ENCODE measurements at regions not wholly inside any gene's neighbourhood (a gene's known extent, or its start where the extent isn't known, plus 50 kb on each side); places are given as distances from the start of the nearest gene placed in this dataset.
A peak's percentile ranks its signal among the peaks of the same experiment; 100 is the strongest.

- DNase-seq: no peak
These were observed 173.1 kb downstream of the MFSD1 start for GRCh38 chr3:158974904-158975303.

- no peak for DNase-seq
These were observed 175.1 kb downstream of the MFSD1 start for GRCh38 chr3:158976966-158977365.

DNA sequence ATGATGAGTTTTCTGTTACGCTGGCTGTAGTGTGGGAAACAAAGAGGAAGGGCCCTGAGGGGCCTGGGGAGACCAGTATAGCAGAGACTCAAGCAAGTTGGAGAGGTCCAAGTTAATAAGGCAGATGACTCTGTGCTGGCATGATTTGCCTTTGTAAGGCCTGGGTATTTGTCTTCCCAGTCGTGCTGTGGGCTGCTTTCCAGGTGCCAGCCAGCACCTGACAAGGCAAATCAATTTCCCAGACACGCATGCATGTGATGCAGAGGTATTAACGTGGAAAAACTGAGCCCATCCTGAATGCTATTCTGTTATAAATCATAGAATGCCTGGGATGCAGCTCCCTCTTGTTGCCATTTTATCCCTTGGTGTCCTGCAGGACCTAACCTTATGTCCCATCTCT lies 175.6 kb downstream of the MFSD1 start:
- no peak for DNase-seq

DNA sequence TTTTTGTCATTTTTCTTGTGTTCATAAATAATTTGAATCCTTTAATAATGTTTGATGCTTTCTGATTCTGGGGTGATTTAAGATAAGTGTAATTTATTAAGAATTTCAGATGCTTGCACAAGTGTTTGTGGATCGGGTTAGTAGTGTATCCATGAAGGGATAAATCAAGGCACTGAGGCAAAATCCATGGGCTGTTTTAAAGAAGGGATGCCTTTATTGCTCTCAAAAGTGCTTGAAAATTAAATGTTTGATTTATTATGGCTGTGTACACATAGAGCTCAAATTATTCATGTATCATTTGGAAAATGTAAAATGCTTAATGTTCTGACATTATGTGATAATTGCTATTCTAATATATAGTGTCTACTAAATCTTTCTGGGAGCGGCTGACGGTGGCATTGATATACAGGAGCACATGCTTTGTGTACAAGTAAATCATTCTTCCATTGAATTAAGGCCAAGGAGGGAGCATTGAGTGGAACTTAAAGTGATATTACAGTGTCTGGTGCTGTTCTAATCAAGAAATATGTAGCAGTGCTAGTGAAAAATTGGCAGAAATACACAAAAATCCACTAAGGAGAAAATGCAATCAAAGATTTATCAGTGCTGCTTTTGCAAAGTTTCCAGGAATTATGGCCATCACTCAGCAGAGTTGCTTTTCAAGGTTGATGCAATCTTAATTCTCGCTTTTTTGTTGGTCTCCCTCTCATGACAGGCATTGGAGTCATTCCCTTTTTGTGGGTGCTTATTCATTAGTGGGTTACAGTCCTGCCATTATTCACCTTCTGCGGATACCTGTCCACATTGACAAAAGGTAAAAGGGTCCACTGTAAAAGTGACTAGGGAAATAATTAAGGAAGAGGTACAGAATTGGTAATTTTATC lies 181.6 kb downstream of the MFSD1 start:
- DNase-seq: no peak

DNA sequence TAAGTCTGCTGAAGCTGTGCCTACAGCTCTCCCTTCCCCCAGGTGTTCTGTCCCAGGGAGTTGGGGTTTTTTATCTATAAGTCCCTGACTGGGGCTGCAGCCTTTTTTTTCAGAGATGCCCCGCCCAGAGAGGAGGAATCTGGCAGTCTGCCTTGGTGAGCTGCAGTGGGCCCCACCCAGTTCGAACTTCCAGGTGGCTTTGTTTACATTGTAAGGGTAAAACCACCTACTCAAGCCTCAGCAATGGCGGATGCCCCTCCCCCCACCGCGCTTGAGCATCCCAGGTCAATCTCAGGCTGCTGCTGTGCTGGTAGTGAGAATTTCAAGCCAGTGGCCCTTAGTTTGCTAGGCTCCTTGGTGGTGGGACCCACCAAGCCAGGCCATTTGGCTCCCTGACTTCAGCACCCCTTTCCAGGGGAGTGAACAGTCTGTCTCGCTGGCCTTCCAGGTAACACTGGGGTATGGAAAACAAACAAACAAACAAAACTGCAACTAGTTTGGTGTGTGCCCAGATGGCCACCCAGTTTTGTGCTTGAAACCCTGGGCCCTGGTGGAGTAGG lies 189.4 kb downstream of the MFSD1 start:
- peak; percentile 95 for DNase-seq

DNA sequence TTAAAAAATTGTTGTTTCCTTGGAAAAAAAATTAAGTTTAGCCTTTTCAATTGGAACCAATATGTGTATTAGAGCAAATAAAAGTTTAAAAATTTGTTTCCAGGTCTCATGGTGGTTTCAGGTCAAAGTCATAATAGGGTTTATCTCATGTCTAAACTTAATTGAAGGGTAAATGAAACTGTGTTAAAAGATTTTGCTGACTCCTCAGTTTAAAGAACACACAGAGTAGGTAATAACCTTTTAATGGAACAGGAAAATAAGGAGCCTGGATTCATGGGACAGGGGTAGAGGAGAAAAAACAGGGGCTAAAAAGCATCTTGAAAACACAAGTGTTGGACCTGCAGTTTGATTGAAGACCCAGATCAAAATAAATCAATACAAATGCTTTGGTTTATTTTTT lies 190.6 kb downstream of the MFSD1 start:
- DNase-seq: no peak

DNA sequence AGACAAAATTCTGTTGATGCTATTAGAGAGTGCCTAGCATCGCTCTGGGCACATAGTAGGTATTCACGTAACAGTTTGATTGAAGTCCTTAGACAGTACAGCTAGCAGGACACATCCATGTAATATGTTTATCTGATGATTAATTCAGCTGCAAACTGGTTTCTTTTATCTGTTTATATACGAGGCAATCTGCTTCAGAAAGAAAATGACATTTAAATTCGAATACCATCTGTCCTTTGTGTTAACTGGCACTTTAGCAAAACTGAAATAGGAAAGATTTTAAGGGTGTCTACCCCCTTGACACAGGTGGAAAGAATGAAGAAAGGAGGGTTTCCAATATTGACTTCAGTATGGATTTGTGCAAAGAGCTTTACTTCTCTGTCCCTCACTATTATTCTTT lies 192.5 kb downstream of the MFSD1 start:
- DNase-seq: no peak

- no peak for DNase-seq
These were observed 199.9 kb downstream of the MFSD1 start for GRCh38 chr3:159001711-159002110.

- no peak for DNase-seq
These were observed 203.3 kb downstream of the MFSD1 start for GRCh38 chr3:159005137-159005536.

DNA sequence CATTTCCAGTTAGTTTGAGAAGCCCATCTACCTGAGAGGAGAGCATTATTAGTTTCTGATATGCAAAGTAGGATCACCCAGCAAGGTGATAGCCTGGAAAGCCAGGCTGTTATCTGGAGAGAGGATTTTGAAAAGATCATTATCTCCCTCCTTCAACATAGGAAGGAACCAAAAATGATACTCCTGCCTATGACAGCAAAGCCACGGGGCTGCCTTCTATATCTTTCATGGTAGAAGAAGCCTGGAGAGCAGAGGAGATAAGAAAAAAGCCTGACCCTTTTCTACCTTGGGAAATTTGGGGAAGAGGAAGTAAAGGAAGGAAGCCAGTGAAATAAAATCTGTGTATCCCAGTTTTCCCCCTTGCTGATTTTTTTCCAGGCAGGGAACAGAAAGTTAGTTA lies 205.5 kb downstream of the MFSD1 start:
- DNase-seq: no peak

DNA sequence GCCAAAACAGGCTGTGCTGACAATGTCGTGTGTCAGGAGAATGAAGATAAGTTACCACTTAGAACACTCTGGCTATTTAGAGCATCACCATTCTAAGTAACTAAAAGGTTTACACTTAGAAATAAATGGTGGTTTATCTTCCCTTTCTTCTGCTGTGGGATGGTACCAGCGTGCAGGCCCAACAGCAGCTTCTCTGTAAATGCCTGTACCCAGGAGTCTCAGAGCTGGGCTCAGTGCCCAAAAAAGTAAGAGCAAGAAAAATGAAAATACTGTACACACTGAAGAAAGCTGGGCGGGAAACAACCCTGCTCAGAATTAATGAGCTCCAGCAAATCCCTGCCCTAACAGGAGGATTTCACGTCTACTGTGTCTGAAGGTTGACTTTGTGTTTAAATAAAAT lies 206.5 kb downstream of the MFSD1 start:
- no peak for DNase-seq

GRCh38 chr3:159018341-159018740 lies 216.5 kb downstream of the MFSD1 start:
- DNase-seq: no peak

DNA sequence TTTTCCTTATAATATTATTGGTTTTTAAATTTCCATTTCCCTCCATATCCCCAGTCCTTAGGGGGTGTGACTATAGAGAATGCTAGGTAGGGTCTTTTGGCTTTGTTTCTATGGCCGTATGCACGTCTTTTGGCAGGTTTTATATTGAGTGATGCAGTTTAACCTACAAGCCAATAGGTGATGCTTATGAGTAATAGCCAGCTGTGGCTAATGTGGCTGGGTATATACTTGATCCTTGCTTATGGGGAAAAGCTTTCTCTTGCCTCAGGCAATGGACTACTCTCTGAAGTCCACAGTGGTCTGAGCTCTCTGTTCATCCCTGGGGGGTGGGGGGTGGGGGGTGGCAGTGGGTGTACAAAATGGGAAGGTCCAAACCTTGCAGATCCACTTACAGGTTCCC lies 223.9 kb downstream of the MFSD1 start:
- no peak for DNase-seq

DNA sequence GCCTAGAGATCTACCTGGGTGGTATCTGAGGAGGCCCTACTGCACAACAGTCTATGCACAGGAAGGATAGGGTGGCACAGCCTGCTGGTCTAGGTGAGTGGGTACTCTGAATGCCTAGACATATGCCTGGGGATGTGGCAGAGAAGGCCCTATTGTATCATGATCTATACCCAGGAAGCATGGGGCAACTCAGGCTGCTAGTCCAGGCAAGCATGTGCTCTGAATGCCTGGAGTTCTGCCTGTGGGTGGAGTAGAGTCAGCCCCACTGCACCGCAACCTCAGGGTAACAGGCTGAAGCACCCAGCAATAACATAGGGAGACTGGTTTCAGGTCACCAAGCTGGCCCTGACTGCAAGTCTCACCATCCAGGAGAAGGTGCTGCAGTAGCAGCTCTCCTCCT lies 224.7 kb downstream of the MFSD1 start:
- DNase-seq: no peak

DNA sequence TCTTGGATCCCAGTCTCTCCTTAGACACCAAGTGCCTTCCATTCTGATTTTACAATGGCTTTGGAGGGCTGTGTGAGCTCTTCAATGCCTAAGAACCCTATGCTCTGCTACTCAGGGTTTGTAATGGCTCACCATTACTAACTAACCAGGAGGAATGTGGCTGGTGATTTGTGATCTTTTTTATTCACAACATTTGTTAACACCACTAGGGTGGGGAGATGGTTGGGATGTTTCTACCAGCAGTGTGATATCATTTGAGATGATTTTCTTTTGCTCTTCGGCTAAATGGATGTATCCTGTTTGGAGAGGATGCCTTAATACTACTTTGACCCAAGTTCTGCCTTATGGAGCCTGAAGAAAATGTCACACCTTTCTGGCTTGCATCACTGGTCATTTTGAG lies 226.9 kb downstream of the MFSD1 start:
- no peak for DNase-seq

DNA sequence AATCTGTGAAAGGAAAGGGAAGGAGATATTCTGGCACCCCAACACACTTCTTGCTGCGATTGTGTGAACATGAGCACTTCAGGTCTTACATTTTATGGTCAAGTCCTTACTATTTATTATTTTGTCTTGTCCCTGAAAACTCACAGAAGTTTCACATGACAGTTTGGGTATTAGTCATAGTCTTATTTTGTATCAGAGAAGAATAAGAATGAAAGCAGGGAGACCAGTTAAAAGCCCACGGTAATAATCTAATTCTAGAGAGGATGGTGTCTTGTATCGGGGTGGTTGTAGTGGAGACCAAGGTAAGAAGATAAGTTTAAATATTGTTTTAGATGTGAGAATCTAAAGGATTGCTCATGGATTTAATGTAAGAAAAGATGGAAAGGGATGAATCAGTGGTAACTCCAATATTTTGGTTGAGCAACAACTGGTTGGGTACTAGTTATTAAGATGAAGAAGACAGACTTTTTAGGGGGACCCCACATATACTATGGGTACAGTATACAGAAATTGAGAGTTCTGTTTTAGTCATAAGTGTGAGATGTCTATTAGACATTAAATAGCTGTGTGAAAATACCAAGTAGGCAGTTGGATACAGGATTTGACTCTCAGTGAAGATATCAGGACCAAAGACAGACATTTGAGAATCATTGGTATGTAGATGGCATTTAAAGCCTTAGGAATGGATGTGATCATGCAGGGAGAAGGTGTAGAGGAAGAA lies 227.6 kb downstream of the MFSD1 start:
- DNase-seq: no peak

- no peak for DNase-seq
These were observed 228.3 kb downstream of the MFSD1 start for GRCh38 chr3:159030138-159030670.

DNA sequence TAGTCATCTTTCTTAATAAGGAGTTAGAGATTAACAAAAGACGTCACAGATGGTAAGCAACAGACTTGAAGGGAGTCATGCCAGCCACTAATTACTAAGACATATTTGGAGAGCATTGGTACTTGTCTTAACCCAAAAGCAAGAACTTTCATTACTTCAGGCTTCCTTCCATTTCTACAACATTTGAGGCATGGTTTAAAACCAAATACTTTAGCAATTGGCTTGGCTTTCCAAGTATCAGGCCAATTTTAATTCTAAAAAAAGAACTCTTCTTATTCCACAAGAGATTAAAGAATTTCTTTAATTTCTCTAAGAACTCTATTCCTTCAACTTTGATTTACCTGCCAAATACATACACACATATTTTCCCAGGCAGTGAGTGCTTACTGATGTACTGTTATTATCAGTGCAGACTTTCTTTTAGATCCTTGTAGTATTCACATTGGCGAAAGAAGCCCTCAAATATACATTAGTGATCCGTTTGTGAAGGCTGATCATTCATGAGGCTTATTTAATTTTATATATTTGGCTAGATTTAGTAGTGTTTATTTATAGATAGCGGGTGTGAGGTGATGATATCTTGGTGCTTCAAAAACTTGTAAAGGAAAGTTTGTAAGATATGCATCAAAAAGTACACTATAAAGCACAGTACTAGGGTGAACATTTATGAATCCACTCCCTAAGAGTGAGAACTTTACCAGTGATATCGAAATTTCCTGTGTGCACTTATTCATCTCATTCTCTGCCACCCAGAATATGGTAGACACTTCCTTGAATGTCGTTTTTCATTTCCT lies 229.2 kb downstream of the MFSD1 start:
- no peak for DNase-seq

DNA sequence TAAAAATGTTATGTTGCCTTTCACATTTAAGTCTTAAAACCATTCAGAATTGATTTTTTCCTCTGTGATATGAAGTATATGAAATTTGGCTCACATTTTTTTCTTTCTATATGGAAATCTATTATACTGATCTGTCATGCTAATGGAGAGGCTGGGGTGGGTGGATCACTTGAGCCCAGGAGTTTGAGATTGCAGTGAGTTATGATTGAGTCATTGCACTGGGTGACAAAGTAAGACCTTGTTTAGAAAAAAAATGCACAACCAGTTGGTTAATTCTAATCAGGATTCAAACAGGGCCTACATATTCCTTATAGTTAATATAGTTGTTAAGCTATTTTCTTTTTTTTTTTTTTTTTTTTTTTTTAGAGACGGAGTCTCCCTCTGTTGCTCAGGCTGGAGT lies 230.5 kb downstream of the MFSD1 start:
- DNase-seq: no peak

- DNase-seq: no peak
These were observed 236.6 kb downstream of the MFSD1 start for GRCh38 chr3:159038405-159038804.

DNA sequence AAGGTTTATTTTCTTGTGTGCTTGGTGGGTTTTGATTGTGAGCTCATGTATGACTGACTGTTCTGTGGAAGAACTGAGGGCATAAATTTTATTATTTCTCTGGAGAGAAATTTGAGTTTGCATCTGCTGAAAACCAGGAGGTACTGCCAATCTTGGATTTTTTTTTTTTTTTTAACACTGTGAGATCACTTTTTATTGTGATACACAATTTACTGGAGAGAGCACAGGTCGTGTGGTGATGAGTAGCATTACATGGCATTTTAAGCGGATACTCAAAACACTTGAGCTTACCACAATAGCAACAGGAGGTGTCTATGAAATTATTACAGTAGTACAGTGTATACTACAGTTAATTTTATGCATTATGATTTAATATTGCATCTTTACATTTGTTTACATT lies 237.4 kb downstream of the MFSD1 start:
- DNase-seq: no peak

DNA sequence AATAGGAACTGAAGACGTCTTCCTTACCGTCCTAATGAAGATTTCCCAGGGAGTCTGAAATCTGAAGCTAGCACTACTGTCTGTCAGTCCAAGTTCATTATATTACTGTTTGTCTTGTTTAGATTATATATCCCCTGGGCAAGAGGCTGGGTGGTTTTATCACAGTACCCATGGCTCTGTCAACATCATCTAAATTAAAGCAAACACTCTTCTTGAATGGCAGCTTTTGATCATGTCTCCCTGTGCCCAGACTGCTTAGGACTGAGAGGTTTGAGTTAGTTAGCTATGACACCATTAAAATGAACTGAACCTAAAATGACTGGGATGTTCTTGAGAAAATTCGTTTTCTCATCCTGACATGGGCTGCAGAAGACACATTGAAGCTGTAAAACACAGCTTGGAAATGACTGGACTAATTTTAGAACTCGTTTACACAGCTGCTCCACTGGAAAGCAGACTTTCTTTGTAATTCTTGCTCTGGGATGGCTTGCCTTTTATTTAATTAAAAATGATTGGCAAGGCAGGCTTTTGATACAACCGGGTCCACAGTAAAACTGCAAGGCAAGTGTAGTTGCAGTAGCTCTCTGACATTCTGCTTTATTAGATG lies 243.5 kb downstream of the MFSD1 start:
- no peak for DNase-seq

GRCh38 chr3:159047361-159047760 lies 245.5 kb downstream of the MFSD1 start:
- DNase-seq: no peak
